Activated T-helper 1 cell treated with Interleukin-2 at 50 U/mL for 16 hours (primary cell): ENCODE measurements at regions not wholly inside any gene's neighbourhood (a gene's known extent, or its start where the extent isn't known, plus 50 kb on each side); places are given as distances from the start of the nearest gene placed in this dataset.
"Not testable (repeated sequence)": the region's sequence is repeated elsewhere in the genome, so short reads cannot be mapped to it uniquely, and the experiment has no call there.

ENCODE experiments used
- DNase-seq: peaks from one replicate; pipeline ENCODE4 v3.0.0-alpha.2; 2020; ENCODE audit warnings: low read depth

DNA sequence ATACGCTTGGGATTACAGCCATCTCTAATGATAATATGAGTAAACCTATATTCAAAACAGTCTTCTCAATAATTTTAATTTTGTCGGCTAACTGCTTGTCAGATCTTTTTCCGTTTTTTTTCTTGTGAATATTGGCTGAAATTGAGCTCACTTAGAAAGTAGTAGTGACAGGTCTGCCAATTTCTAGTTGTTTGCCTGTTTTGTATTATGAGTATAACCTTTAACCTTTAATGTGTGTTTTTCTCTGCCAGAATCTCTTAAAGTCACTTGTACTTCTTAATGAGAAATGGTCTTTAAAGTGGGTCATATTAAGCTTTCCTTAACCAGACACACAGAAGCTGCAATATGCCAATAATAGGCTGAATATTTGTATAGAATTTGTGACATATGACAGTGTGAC, 511.0 kb downstream of the CSNK1G3 start:
- no peak for DNase-seq

GRCh38 chr5:124021776-124022175, 509.8 kb downstream of the CSNK1G3 start:
- DNase-seq = no peak

GRCh38 chr5:124021066-124021641, 509.2 kb downstream of the CSNK1G3 start:
- DNase-seq = no peak

- DNase-seq = not testable (repeated sequence)
These were observed 505.3 kb downstream of the CSNK1G3 start for GRCh38 chr5:124017321-124017720.

- no peak for DNase-seq
These were observed 495.9 kb downstream of the CSNK1G3 start for GRCh38 chr5:124007675-124008398.

GRCh38 chr5:124001036-124001615, 489.1 kb downstream of the CSNK1G3 start:
- DNase-seq = no peak

DNA sequence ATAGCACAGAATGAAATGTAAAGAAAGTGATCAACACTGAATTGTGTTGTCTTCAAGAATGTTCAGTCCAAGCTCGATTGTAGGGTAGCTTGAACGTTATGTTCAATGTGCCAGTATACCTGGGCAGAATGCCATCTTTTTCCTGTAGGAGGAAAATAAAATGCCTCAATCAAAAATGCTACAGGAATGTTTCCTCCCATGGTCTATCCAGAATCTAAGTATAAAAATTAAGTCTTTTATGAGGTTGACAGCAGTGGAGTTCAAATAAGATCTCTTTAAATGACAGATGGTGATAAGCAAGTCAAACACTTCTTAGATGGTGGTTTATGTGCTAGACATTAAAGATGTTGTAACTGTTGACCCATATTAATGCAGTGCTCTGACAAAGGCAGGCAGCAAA, 488.6 kb downstream of the CSNK1G3 start:
- no peak for DNase-seq

DNA sequence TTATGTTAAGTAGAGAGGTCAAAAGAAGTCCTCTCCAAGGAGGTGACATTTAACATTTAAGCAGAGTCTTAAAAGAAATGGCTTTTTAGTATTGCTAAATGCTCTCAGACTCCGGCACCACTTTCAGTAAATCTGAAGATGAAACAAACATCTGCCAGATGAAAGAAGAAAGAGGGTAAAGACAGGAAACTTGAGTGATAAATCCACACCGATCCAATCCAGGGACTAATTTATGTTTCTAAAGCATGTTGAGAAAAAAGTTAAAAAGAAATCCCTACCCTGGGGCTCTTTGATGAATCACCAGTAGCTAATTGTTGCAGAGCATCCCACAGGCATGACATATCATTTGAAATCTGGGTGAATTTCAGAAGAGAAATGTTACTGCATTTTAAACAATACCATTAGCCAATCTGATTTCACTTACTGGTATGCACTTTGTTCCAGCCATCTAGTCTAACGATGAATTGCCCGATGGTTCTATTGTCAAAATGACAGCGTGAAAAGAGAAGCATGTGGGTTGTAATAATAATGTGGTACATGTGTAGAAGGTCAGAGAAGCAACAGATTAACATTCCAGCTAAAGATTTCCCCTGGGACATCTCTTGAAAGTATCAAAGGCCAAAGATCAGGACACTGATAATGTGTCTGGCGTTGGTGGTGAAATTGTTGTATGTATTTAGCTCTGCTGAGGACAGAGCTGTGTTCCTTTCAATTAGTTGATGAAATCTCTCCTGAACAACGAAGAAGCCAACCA, 485.7 kb downstream of the CSNK1G3 start:
- DNase-seq = no peak

- DNase-seq = no peak
These were observed 485.1 kb downstream of the CSNK1G3 start for GRCh38 chr5:123997064-123997461.

GRCh38 chr5:123992641-123993040, 480.7 kb downstream of the CSNK1G3 start:
- DNase-seq = no peak

DNA sequence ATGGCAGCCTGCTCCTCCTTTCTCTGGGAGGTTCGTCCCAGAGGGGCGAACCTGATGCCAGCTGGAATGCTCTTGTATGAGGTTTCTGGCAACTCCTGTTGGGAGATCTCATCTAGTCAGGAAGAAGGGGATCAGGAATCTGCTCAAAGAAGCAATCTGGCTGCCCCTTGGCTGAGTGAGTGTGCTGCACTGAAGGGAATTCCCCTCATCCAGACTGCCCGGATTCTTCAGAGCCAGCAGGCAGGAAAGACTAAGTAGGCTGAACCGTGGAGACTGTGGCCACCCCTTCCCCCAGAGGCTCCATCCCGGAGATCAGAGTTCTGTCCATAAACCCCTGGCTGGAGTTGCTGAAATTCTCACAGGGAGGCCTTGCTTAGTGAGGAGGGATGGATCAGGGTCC, 476.0 kb downstream of the CSNK1G3 start:
- no peak for DNase-seq

DNA sequence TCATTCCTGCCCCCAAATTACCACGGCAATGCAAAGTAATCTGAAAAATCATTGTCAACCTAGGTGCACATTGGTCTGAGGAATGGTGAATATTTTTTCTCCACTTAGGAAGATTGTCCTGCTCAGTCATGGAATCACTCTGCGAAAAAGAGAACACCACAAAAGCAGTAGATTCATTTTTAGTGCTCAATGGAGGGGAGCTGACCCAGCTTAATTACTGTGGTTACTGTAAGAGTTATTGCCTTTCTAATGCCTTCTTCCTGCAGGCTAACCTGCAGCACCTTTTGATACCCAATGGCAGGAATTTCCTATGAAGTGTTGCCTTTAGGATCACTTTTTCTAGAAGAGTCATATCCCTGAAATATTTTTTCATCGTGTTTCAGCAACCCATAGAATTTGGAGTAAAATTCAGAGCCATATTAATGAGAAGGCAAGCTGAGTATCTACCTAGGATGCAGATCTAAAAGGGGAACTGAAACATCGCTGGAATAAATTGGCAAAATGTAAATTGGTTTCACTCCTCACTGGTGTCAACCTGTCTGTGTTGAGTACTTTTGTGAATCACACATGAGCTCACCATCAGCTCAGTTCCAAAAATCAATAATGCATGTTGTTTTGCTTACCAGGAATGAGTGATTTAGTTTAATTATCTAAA, 464.5 kb downstream of the CSNK1G3 start:
- no peak for DNase-seq

DNA sequence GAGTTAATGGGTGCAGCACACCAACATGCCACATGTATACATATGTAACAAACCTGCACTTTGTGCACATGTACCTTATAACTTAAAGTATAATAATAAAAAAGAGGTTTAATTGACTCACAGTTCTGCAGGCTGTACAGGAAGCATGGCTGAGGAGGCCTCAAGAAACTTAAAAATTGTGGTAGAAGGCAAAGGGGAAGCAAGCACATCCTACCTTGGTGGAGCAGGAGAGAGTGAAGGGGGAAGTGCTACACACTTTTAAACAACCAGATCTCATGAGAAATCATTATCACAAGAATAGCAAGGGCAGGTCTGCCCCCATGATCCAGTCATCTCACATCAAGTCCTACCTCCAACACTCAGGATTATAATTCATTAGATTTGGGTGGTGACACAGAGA, 463.5 kb downstream of the CSNK1G3 start:
- DNase-seq = not testable (repeated sequence)

DNA sequence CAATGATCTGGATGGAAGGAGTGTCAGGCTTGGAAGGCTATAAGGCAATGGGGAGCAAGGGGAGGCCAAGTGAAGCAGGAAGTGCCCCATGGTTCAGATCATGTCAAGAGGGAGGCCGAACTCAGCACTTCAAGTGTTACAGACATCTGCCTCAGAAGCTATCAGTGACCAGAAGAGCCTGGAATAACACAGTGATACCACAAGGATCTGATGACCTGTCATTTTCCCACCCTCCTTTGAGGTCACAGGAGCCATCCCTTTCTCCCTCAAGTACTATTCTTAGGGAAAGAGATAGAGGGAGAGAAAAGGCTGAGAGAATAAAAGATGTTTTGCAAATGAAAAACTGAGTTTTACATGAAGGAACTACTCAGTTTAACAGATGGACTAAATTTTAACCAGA, 454.8 kb downstream of the CSNK1G3 start:
- DNase-seq = no peak

GRCh38 chr5:123965626-123966025, 453.6 kb downstream of the CSNK1G3 start:
- no peak for DNase-seq

DNA sequence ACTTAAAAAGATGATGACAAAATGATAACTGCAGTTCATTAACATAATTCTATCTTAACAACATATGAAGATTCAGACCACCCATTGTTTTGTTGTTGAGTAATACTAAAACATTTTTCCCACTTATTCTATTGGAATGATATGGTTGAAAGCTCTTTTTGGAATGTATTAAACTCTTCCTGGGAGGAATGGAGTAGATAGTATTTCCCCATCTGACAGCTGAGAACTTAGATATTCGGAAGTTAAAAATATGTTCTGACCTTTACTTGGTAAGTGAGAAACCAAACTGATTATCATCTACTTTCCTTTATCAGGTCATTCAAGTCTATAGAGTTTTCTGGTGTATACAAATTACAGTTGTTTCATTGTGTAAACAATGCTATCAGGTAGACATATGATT, 452.9 kb downstream of the CSNK1G3 start:
- DNase-seq = no peak

GRCh38 chr5:123960526-123960925, 448.5 kb downstream of the CSNK1G3 start:
- DNase-seq = no peak

DNA sequence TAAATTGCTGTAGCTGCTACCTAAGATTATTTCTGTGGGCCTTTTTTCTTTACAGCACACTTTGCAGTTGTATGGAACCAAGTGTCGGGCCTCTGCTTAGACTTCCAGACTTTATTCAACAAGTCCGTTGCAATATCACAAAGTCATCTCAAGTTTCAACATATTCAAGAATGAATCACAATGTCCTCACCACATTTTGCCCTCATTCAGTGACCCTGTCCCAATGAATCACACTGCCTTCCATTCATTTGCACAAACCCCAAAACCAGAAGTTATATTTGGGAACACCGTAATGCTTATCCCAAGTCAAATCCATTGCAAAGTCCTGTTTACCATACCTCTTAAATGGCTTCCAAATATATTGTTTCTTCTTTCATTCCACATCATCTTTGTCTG, 439.6 kb downstream of the CSNK1G3 start:
- no peak for DNase-seq

GRCh38 chr5:123950701-123951581, 439.0 kb downstream of the CSNK1G3 start:
- no peak for DNase-seq

GRCh38 chr5:123949807-123950340, 437.9 kb downstream of the CSNK1G3 start:
- DNase-seq = no peak
